ENCODE measurements at regions not wholly inside any gene's neighbourhood (a gene's known extent, or its start where the extent isn't known, plus 50 kb on each side); places are given as distances from the start of the nearest gene placed in this dataset.

GRCh38 chr5:147152086-147152485 is 82.7 kb upstream of the STK32A start:
- Histone ChIP-seq H3K36me3 (no peaks in the 10 kb centered on the region), H3K9me3 (no peaks in the 10 kb centered on the region), H3K27me3 (no peaks in the 10 kb centered on the region), H3K4me1 (no peaks in the 10 kb centered on the region), H3K27ac (no peak overlapping the region), H3K4me3 (no peak overlapping the region)
- intact Hi-C loops (cut with DNase I; ENCODE audit: low total_unique reads), result no loop called here
- WGBS, 5 donors, result 65 to 90% (median 88%) methylated on average over 1 of the region's 1 CpG
- TF ChIP-seq EP300 (IDR thresholded peaks at IDR 0.05) (no peak), POLR2AphosphoS5 (IDR thresholded peaks at IDR 0.05) (no peak), POLR2A (IDR thresholded peaks at IDR 0.05) (no peak), CTCF (IDR thresholded peaks at IDR 0.05) (no peak)
- DNase-seq, result no peak

DNA sequence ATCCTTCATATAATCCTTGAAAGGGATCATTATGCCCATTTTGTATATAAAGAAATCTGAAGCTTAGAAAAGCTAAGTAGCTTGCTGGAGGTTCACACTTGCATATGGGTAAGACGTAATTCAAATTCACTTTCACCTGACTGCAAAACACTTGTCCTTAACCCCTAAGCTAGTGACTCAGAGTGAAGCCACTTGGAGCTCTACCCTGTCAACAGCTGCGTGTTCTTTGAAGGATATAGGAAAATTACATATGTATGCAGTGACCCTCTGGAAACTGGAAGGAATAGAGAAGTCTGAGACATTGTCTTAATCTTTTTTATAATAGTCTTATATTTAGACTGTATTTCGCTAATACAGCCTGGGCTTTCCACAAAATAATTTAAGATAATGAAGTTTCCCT is 80.0 kb upstream of the STK32A start:
- intact Hi-C loops (cut with DNase I; ENCODE audit: low total_unique reads), result no loop called here
- 82 to 87% (median 86%) methylated on average over 3 of the region's 3 CpGs for WGBS, 5 donors
- TF ChIP-seq EP300 (IDR thresholded peaks at IDR 0.05) (no peak), POLR2AphosphoS5 (IDR thresholded peaks at IDR 0.05) (no peak), CTCF (IDR thresholded peaks at IDR 0.05) (no peak), POLR2A (IDR thresholded peaks at IDR 0.05) (no peak)

GRCh38 chr5:147156012-147156411 is 78.8 kb upstream of the STK32A start:
- DNase-seq, result no peak
- WGBS, 5 donors, result 57 to 69% (median 60%) methylated on average over 5 of the region's 5 CpGs
- H3K36me3 ChIP-seq, result no peaks in the 10 kb centered on the region
- no peak overlapping the region for H3K27ac ChIP-seq
- no peaks in the 10 kb centered on the region for H3K27me3 ChIP-seq
- H3K9me3 ChIP-seq, result no peaks in the 10 kb centered on the region
- H3K4me3 ChIP-seq, result no peak overlapping the region
- TF ChIP-seq CTCF (IDR thresholded peaks at IDR 0.05), result no peak
- TF ChIP-seq POLR2A (IDR thresholded peaks at IDR 0.05), result no peak
- TF ChIP-seq EP300 (IDR thresholded peaks at IDR 0.05), result no peak
- TF ChIP-seq POLR2AphosphoS5 (IDR thresholded peaks at IDR 0.05), result no peak
- no peaks in the 10 kb centered on the region for H3K4me1 ChIP-seq
- intact Hi-C loops (cut with DNase I; ENCODE audit: low total_unique reads), result no loop called here

More for the DNA sequence above, 80.0 kb upstream of the STK32A start:
- DNase-seq, result no peak
- H3K36me3 ChIP-seq, result no peaks in the 10 kb centered on the region
- no peaks in the 10 kb centered on the region for H3K27me3 ChIP-seq
- H3K4me1 ChIP-seq, result no peaks in the 10 kb centered on the region
- H3K9me3 ChIP-seq, result no peaks in the 10 kb centered on the region
- H3K4me3 ChIP-seq, result no peak overlapping the region
- H3K27ac ChIP-seq, result no peak overlapping the region

DNA sequence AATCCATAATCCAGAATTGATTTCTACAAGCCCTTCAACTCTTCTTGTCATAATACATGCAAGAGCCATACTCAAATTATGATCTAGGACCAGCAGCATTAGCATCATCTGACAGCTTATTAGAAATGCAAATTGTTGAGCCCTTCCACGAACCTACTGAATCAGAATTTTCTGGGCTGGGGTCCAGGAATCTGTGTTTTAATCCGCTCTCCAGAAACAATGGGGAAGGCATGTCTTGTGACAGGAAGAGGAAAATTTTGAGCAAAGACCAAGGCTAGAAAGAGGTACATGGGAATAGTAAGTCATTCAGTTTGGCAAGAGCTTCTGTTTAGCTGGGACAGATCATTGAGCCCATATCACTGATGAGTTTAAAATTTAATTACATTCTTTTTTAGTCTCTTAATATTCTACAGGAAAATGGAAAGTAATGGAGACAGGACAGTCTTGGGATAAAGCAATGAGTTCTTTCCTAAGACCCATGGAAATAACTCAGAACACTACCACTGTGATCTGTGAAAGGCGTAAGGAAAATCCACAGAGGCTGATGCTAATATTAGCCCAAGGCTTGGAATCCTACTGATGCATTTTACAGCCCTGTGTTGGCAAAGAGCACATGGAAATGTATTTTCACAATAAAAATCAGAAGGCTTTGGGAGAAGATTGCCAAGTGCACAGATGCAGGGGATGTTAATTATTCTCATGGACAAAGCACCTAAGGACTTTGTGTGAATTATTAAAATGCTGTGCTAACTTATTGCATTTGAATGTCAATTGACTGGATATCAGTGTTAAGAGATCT is 73.7 kb upstream of the STK32A start:
- Histone ChIP-seq H3K27me3 (no peaks in the 10 kb centered on the region), H3K4me3 (no peak overlapping the region), H3K27ac (no peak overlapping the region), H3K36me3 (no peaks in the 10 kb centered on the region), H3K9me3 (no peaks in the 10 kb centered on the region), H3K4me1 (no peaks in the 10 kb centered on the region)
- 57 to 75% (median 71%) methylated on average over 3 of the region's 3 CpGs for WGBS, 5 donors
- intact Hi-C loops (cut with DNase I; ENCODE audit: low total_unique reads), result no loop called here
- TF ChIP-seq POLR2AphosphoS5 (IDR thresholded peaks at IDR 0.05) (no peak), POLR2A (IDR thresholded peaks at IDR 0.05) (no peak), CTCF (IDR thresholded peaks at IDR 0.05) (no peak), EP300 (IDR thresholded peaks at IDR 0.05) (no peak)
- no peak for DNase-seq

All from stomach (tissue), 8 donors.